NCI-H2029 treated with DMSO at 0.1 percent for 48 hours (cell line): ENCODE measurements at regions not wholly inside any gene's neighbourhood (a gene's known extent, or its start where the extent isn't known, plus 50 kb on each side); places are given as distances from the start of the nearest gene placed in this dataset.

Experiments used
- DNase-seq: peaks from one replicate; lab custom pipeline; 2025; lab: John Stamatoyannopoulos, UW

DNA sequence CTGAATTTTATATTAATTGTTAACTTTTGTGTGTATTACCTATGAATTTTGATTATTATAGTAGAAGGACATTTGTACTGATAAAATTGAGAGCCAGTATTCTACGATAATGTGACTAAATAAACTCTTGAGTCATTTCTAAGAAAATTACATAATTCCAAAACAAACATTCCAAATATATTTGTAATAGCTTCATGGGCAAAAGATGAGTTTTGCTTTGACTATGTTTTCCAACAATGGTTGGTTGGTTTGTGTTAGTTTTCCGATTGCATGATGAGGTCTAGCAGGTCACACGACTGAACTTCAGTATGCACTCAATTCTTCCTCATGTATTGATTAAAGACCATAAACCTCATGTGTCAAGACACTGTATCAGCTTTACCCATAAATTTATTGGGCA, 71.7 kb upstream of the WDR75 start:
- DNase-seq = no peak

- DNase-seq = no peak
Measured at GRCh38 chr2:189370719-189371118, 70.6 kb upstream of the WDR75 start.

- no peak for DNase-seq
Measured at GRCh38 chr2:189372688-189373257, 68.5 kb upstream of the WDR75 start.

DNA sequence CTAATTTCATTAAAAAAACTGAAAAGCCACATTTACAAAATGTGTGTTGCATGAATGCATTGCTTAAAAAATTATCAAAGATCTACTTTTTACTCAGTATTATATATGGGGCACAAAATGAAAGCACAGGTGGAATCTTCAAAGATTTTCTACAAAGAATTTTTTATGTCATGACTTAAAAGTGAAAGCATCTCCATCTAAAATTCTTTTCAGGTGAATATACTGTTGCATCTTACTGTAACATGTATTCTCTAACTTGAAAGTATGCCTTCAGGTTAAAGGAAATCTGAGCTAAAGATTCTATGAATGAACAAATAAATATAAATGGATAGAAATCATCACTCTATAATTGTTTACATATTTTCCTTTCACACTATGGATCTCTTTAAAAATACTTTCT, 66.8 kb upstream of the WDR75 start:
- DNase-seq = no peak

GRCh38 chr2:189375842-189376241, 65.4 kb upstream of the WDR75 start:
- no peak for DNase-seq

- DNase-seq = no peak
Measured at GRCh38 chr2:189379287-189379630, 62.0 kb upstream of the WDR75 start.

DNA sequence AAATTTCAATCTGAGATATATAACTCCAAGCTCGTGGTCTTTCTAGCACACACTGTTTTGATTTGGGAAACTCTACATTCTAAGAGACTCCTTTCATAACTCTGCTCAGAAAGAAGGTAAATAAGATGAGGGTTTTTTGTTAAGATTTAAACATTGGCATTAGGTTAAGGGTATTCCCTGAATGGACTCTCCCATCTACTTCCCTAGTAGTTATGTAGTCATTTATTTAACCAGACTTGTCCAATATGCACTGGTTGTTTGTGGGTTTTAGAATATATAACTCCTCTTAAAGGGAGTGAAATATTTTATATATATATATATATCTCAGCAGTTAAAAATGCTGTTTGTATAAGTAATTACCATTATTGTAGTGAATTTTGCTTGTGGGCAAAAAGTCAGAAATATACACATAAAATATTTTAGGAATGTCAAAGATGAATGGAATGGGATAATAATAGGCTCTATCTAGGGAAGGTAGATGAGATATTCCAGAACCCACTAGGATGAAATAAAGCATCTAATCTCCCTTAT, 61.5 kb upstream of the WDR75 start:
- DNase-seq = no peak

DNA sequence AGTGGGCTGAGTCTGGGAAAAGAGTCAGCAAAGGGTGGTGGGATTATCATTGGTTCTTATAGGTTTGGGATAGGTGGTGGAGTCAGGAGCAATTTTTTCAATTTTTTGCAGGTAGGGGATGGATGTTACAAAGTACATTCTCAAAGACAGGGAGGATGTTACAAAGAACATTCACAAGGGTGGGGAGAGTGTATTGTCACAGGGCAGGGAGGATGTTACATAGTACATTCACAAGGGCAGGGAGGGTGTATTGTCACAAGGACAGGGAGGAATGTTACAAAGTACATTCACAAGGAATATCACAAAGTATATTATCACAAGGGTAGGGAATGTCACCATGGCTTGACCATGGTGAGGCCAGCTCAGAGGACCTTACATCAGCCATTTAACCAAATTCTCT, 58.6 kb upstream of the WDR75 start:
- no peak for DNase-seq

DNA sequence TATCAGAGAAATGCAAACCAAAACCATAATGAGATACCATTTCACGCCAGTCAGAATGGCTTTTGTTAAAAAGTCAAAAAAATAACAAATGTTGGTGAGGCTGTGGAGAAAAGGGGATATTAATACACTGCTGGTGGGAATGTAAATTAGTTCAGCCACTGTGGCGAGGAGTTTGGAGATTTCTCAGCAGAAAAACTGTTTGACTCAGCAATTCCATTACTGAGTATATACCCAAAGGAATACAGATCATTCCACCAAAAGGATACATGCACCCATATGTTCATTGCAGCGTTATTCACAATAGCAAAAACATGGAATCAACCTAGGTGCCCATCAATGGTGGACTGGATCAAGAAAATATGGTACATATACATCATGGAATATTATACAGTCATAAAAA, 54.5 kb upstream of the WDR75 start:
- no peak for DNase-seq

- no peak for DNase-seq
Measured at GRCh38 chr2:189391201-189391600, 50.1 kb upstream of the WDR75 start.
